ENCODE measurements at regions not wholly inside any gene's neighbourhood (a gene's known extent, or its start where the extent isn't known, plus 50 kb on each side); places are given as distances from the start of the nearest gene placed in this dataset.
"Not testable (repeated sequence)": the region's sequence is repeated elsewhere in the genome, so short reads cannot be mapped to it uniquely, and the experiment has no call there.

DNA sequence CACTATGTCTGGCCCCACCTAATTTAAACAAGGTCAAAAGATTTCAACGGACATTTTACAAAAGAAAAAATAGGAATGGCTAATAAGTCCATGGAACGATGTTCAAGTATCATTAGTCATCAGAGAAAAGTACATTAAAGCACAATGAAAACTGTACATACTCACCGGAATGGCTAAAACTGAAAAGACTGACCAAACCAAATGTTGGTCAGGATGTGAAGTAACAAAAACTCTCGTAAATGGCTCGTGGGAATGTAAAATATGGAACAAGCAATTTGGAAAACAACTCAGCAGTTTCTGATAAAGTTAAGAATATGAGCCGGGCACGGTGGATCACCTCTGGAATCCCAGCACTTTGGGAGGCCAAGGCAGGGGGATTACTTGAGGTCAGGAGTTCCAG is 65.7 kb upstream of the PARD3 start:
- Histone ChIP-seq H3K4me1 (ENCODE audit: insufficient read depth, low read length, poor library complexity, severe bottlenecking) (no peaks in the 10 kb centered on the region), H3K27me3 (replicated peaks; ENCODE audit: insufficient read depth, low read depth, low read length, poor library complexity) (no peaks in the 10 kb centered on the region), H3K9me3 (ENCODE audit: low read depth, low read length, poor library complexity, severe bottlenecking) (no peaks in the 10 kb centered on the region), H3K36me3 (ENCODE audit: insufficient read depth, low read length, poor library complexity, severe bottlenecking) (no peaks in the 10 kb centered on the region), H3K27ac (ENCODE audit: low read depth, low read length, poor library complexity, severe bottlenecking) (no peak overlapping the region), H3K4me3 (ENCODE audit: low read depth, low read length, poor library complexity, severe bottlenecking) (no peak overlapping the region)
- intact Hi-C loops (cut with micrococcal nuclease; ENCODE audit: unreplicated experiment) = no loop called here
- no peak for DNase-seq (ENCODE audit: low spot score)
- POLR2A ChIA-PET (ENCODE audit: low non-redundant PET) = no interaction called here
- CTCF ChIA-PET = no interaction called here
- TF ChIP-seq, protein P1, sequence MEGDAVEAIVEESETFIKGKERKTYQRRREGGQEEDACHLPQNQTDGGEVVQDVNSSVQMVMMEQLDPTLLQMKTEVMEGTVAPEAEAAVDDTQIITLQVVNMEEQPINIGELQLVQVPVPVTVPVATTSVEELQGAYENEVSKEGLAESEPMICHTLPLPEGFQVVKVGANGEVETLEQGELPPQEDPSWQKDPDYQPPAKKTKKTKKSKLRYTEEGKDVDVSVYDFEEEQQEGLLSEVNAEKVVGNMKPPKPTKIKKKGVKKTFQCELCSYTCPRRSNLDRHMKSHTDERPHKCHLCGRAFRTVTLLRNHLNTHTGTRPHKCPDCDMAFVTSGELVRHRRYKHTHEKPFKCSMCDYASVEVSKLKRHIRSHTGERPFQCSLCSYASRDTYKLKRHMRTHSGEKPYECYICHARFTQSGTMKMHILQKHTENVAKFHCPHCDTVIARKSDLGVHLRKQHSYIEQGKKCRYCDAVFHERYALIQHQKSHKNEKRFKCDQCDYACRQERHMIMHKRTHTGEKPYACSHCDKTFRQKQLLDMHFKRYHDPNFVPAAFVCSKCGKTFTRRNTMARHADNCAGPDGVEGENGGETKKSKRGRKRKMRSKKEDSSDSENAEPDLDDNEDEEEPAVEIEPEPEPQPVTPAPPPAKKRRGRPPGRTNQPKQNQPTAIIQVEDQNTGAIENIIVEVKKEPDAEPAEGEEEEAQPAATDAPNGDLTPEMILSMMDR (conservative IDR thresholded peaks at IDR 0.05; ENCODE audit: low read depth, low read length) = no peak
- no peak for TF ChIP-seq EZH2 (IDR thresholded peaks at IDR 0.05; ENCODE audit: borderline replicate concordance, low read depth, low read length, poor library complexity, severe bottlenecking)
- BruUV-seq (replicated peaks) = no TSS peak

GRCh38 chr10:34878651-34879050 is 63.6 kb upstream of the PARD3 start:
- CTCF ChIA-PET; H3K9me3 ChIP-seq (ENCODE audit: low read depth, low read length, poor library complexity, severe bottlenecking); H3K27ac ChIP-seq (ENCODE audit: low read depth, low read length, poor library complexity, severe bottlenecking); intact Hi-C loops (cut with micrococcal nuclease; ENCODE audit: unreplicated experiment); H3K27me3 ChIP-seq (replicated peaks; ENCODE audit: insufficient read depth, low read depth, low read length, poor library complexity); H3K4me1 ChIP-seq (ENCODE audit: insufficient read depth, low read length, poor library complexity, severe bottlenecking); DNase-seq (ENCODE audit: low spot score); POLR2A ChIA-PET (ENCODE audit: low non-redundant PET); H3K36me3 ChIP-seq (ENCODE audit: insufficient read depth, low read length, poor library complexity, severe bottlenecking); BruUV-seq (replicated peaks); H3K4me3 ChIP-seq (ENCODE audit: low read depth, low read length, poor library complexity, severe bottlenecking): not testable (repeated sequence)

DNA sequence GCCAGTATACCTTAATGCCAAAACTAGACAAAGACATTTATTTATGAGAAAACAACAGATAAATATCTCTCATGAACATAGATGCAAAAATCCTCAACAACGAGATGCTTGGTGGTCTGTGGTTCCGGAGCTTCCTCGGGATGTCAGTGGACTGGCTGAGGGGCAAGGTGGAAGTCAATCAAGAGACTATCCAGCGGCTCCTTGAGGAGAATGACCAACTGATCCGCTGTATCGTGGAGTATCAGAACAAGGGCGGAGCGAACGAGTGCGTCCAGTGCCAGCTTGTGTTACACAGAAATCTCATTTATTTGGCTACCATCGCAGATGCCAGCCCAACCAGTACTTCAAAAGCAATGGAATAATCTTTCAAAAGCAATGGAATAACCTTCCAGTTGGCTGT is 60.0 kb upstream of the PARD3 start:
- H3K36me3 ChIP-seq (ENCODE audit: insufficient read depth, low read length, poor library complexity, severe bottlenecking) = no peaks in the 10 kb centered on the region
- no TSS peak for BruUV-seq (replicated peaks)
- no peaks in the 10 kb centered on the region for H3K27me3 ChIP-seq (replicated peaks; ENCODE audit: insufficient read depth, low read depth, low read length, poor library complexity)
- H3K4me1 ChIP-seq (ENCODE audit: insufficient read depth, low read length, poor library complexity, severe bottlenecking) = no peaks in the 10 kb centered on the region
- intact Hi-C loops (cut with micrococcal nuclease; ENCODE audit: unreplicated experiment) = no loop called here
- H3K4me3 ChIP-seq (ENCODE audit: low read depth, low read length, poor library complexity, severe bottlenecking) = no peak overlapping the region
- H3K27ac ChIP-seq (ENCODE audit: low read depth, low read length, poor library complexity, severe bottlenecking) = no peak overlapping the region
- no peak for TF ChIP-seq EZH2 (IDR thresholded peaks at IDR 0.05; ENCODE audit: borderline replicate concordance, low read depth, low read length, poor library complexity, severe bottlenecking)
- TF ChIP-seq, protein P1 (conservative IDR thresholded peaks at IDR 0.05; ENCODE audit: low read depth, low read length) = no peak
- POLR2A ChIA-PET (ENCODE audit: low non-redundant PET) = no interaction called here
- CTCF ChIA-PET = interaction anchor here (0.6 kb wide), 1 partner anchor 46 kb away, joined by 3 read pairs; no protein-coding TSS in a partner anchor
- no peak for DNase-seq (ENCODE audit: low spot score)
- no peaks in the 10 kb centered on the region for H3K9me3 ChIP-seq (ENCODE audit: low read depth, low read length, poor library complexity, severe bottlenecking)

DNA sequence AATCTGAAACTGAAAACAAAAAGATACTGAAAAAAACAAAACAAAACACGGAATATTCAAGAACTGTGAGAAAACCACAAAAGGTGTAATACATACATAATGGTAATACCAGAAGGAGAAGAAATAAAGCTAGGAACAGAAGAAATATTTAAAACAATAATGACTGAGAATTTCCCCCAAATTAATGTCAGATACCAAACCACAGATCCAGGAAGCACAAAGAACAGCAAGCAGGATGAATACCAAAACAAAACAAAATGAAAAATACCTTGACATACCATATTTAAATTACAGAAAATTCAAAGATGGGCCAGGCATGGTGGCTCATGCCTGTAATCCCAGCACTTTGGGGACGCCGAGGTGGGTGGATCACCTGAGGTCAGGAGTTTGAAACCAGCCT is 57.7 kb upstream of the PARD3 start:
- ChIA-PET CTCF (no interaction called here), POLR2A (ENCODE audit: low non-redundant PET) (interaction anchor here (0.6 kb wide), 1 partner anchor 34 kb away, joined by 3 read pairs; no protein-coding TSS in a partner anchor)
- no peak overlapping the region for H3K27ac ChIP-seq (ENCODE audit: low read depth, low read length, poor library complexity, severe bottlenecking)
- no peaks in the 10 kb centered on the region for H3K4me1 ChIP-seq (ENCODE audit: insufficient read depth, low read length, poor library complexity, severe bottlenecking)
- DNase-seq (ENCODE audit: low spot score) = no peak
- no peaks in the 10 kb centered on the region for H3K27me3 ChIP-seq (replicated peaks; ENCODE audit: insufficient read depth, low read depth, low read length, poor library complexity)
- H3K36me3 ChIP-seq (ENCODE audit: insufficient read depth, low read length, poor library complexity, severe bottlenecking) = no peaks in the 10 kb centered on the region
- no peak overlapping the region for H3K4me3 ChIP-seq (ENCODE audit: low read depth, low read length, poor library complexity, severe bottlenecking)
- no TSS peak for BruUV-seq (replicated peaks)
- H3K9me3 ChIP-seq (ENCODE audit: low read depth, low read length, poor library complexity, severe bottlenecking) = no peaks in the 10 kb centered on the region
- intact Hi-C loops (cut with micrococcal nuclease; ENCODE audit: unreplicated experiment) = no loop called here
- TF ChIP-seq, protein P1 (conservative IDR thresholded peaks at IDR 0.05; ENCODE audit: low read depth, low read length) = no peak
- no peak for TF ChIP-seq EZH2 (IDR thresholded peaks at IDR 0.05; ENCODE audit: borderline replicate concordance, low read depth, low read length, poor library complexity, severe bottlenecking)
